ENCODE measurements at regions not wholly inside any gene's neighbourhood (a gene's known extent, or its start where the extent isn't known, plus 50 kb on each side); places are given as distances from the start of the nearest gene placed in this dataset.

DNA sequence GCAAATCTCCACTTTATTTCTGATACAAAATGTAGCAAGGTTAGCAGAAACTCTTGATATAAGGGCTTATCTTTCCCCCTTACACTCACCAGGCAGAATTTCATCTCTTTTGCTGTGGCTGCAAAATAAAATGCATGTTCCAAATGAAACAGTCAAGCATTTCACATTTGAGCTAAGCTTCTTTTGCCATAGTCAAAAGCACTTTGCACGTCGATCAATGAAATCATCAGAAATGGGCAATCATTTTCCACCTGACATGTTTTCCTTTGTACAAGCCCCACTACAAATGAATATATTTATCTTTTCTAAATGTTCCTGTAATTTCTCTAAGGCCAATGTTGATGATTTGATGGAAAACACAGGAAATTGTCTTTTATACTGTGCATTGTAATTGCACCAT, 178.4 kb downstream of the ANKRD50 start:
- Histone ChIP-seq H3F3A (ENCODE audit: insufficient read depth) (0 out of 2 replicates have a peak, but pooled peaks cover 3% of the 10 kb centered on the region), H3K36me3 (ENCODE audit: low read depth) (no peaks in the 10 kb centered on the region), H3K4me3 (no peak overlapping the region), H2AFZ (no peak overlapping the region), H3K9me3 (ENCODE audit: low read depth) (no peaks in the 10 kb centered on the region), H3K79me2 (ENCODE audit: insufficient read depth) (no peaks in the 10 kb centered on the region), H3K27me3 (replicated peaks; ENCODE audit: insufficient read depth) (no peaks in the 10 kb centered on the region), H3K27ac (no peak overlapping the region), H3K9me2 (ENCODE audit: insufficient read depth) (no peaks in the 10 kb centered on the region), H4K20me1 (ENCODE audit: insufficient read depth) (no peaks in the 10 kb centered on the region), H3K4me1 (ENCODE audit: insufficient read depth) (0 out of 2 replicates have a peak, but pooled peaks cover 4% of the 10 kb centered on the region), H3K9ac (no peak overlapping the region), H3K4me2 (ENCODE audit: unreplicated experiment) (no peak overlapping the region)
- TF ChIP-seq EZH2phosphoT487 (IDR thresholded peaks at IDR 0.05; ENCODE audit: insufficient read depth, low read depth) (no peak), EZH2 (IDR thresholded peaks at IDR 0.05; ENCODE audit: insufficient read depth, poor library complexity, severe bottlenecking) (no peak)
- in situ Hi-C loops (cut with MboI), result no loop called here
- no peak for DNase-seq
- WGBS, 2 experiments (ENCODE audit: low coverage in 1 of 2, low lambda C conversion rate in 2 of 2, missing lambda C conversion rate in 2 of 2), result 90 to 93% methylated on average over 2 of the region's 2 CpGs

DNA sequence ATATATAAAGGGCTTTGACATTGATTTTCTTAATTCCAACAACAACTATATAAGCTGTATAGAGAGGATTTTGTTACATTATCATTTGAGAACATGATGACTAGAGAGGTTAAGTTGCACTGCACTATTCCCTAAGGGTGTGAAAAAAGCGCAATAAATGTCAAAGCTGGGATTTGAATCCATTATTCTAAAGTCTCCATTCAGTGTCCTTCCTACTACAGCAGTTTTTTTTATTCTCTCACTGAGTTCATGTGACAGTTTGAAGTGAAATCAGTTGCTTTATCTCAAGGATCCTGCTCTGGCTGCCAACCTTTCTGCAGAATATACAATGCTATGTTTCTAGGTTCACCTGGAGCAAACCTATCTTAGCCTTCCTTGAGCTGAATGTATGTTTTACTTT, 177.5 kb downstream of the ANKRD50 start:
- no peak overlapping the region for H3K4me2 ChIP-seq (ENCODE audit: unreplicated experiment)
- no peaks in the 10 kb centered on the region for H3K27me3 ChIP-seq (replicated peaks; ENCODE audit: insufficient read depth)
- no peaks in the 10 kb centered on the region for H4K20me1 ChIP-seq (ENCODE audit: insufficient read depth)
- no peak for DNase-seq
- H3K9me3 ChIP-seq (ENCODE audit: low read depth), result no peaks in the 10 kb centered on the region
- H2AFZ ChIP-seq, result no peak overlapping the region
- no peak overlapping the region for H3K4me3 ChIP-seq
- H3K4me1 ChIP-seq (ENCODE audit: insufficient read depth), result 0 out of 2 replicates have a peak, but pooled peaks cover 4% of the 10 kb centered on the region
- 0 out of 2 replicates have a peak, but pooled peaks cover 2% of the 10 kb centered on the region for H3F3A ChIP-seq (ENCODE audit: insufficient read depth)
- no peaks in the 10 kb centered on the region for H3K79me2 ChIP-seq (ENCODE audit: insufficient read depth)
- TF ChIP-seq EZH2 (IDR thresholded peaks at IDR 0.05; ENCODE audit: insufficient read depth, poor library complexity, severe bottlenecking), result no peak
- no peak for TF ChIP-seq EZH2phosphoT487 (IDR thresholded peaks at IDR 0.05; ENCODE audit: insufficient read depth, low read depth)
- no peak overlapping the region for H3K27ac ChIP-seq
- H3K36me3 ChIP-seq (ENCODE audit: low read depth), result no peaks in the 10 kb centered on the region
- no peak overlapping the region for H3K9ac ChIP-seq
- no peaks in the 10 kb centered on the region for H3K9me2 ChIP-seq (ENCODE audit: insufficient read depth)
- 100% methylated on average over 1 of the region's 1 CpG for WGBS, 2 experiments (ENCODE audit: low coverage in 1 of 2, low lambda C conversion rate in 2 of 2, missing lambda C conversion rate in 2 of 2)
- in situ Hi-C loops (cut with MboI), result no loop called here

DNA sequence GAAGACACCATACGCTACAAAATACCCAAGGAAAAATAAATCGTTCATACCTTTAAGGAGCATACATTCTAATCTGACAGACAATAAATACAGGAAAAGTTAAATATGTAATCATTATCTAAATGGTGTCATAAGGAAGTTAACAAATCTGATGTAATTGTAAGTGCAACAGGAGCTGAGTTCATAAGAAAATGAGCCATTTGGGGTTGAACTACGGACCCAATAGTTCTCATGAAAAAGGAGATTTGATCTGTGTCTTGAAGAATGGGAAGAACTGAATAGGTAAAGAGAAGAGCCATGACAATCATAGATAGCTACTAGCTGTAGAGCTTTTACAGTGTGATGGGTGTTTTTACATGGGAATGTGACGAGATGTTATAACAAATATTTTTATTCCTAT, 175.6 kb downstream of the ANKRD50 start:
- Histone ChIP-seq H4K20me1 (ENCODE audit: insufficient read depth) (no peaks in the 10 kb centered on the region), H3K36me3 (ENCODE audit: low read depth) (no peaks in the 10 kb centered on the region), H3K4me3 (no peak overlapping the region), H3K4me2 (ENCODE audit: unreplicated experiment) (no peak overlapping the region), H3K79me2 (ENCODE audit: insufficient read depth) (no peaks in the 10 kb centered on the region), H3F3A (ENCODE audit: insufficient read depth) (no peaks in the 10 kb centered on the region), H3K27ac (no peak overlapping the region), H3K9me2 (ENCODE audit: insufficient read depth) (no peaks in the 10 kb centered on the region), H2AFZ (no peak overlapping the region), H3K4me1 (ENCODE audit: insufficient read depth) (no peaks in the 10 kb centered on the region), H3K27me3 (replicated peaks; ENCODE audit: insufficient read depth) (no peaks in the 10 kb centered on the region), H3K9me3 (ENCODE audit: low read depth) (no peaks in the 10 kb centered on the region), H3K9ac (no peak overlapping the region)
- TF ChIP-seq EZH2phosphoT487 (IDR thresholded peaks at IDR 0.05; ENCODE audit: insufficient read depth, low read depth), result no peak
- TF ChIP-seq EZH2 (IDR thresholded peaks at IDR 0.05; ENCODE audit: insufficient read depth, poor library complexity, severe bottlenecking), result no peak
- no peak for DNase-seq
- 95 to 96% methylated on average over 4 of the region's 4 CpGs for WGBS, 2 experiments (ENCODE audit: low coverage in 1 of 2, low lambda C conversion rate in 2 of 2, missing lambda C conversion rate in 2 of 2)
- in situ Hi-C loops (cut with MboI), result no loop called here

DNA sequence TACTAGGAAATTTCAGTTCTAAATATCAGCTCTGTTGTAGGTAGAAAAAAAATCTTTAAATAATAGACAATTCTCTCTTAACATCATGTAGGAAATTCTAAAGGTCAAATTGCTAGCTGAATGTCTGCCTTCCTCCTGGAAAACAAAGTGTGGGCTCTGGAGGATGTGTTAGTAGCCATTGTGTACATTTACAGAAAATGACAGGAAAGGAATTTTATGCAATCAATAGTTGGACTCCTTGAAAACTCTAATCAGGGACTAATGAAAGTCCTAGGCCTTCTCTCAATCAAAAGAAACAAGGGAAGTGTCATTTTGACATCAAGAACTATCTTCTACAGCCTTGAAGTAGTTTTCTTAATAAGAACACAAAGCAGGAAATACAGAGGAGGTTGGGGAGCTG, 174.6 kb downstream of the ANKRD50 start:
- no peak overlapping the region for H3K4me3 ChIP-seq
- no peak overlapping the region for H3K9ac ChIP-seq
- H3K79me2 ChIP-seq (ENCODE audit: insufficient read depth), result no peaks in the 10 kb centered on the region
- H3K36me3 ChIP-seq (ENCODE audit: low read depth), result no peaks in the 10 kb centered on the region
- no peaks in the 10 kb centered on the region for H3K27me3 ChIP-seq (replicated peaks; ENCODE audit: insufficient read depth)
- H2AFZ ChIP-seq, result no peak overlapping the region
- H3F3A ChIP-seq (ENCODE audit: insufficient read depth), result no peaks in the 10 kb centered on the region
- H4K20me1 ChIP-seq (ENCODE audit: insufficient read depth), result no peaks in the 10 kb centered on the region
- DNase-seq, result no peak
- no peak for TF ChIP-seq EZH2 (IDR thresholded peaks at IDR 0.05; ENCODE audit: insufficient read depth, poor library complexity, severe bottlenecking)
- TF ChIP-seq EZH2phosphoT487 (IDR thresholded peaks at IDR 0.05; ENCODE audit: insufficient read depth, low read depth), result no peak
- no peak overlapping the region for H3K4me2 ChIP-seq (ENCODE audit: unreplicated experiment)
- H3K27ac ChIP-seq, result no peak overlapping the region
- H3K4me1 ChIP-seq (ENCODE audit: insufficient read depth), result no peaks in the 10 kb centered on the region
- no peaks in the 10 kb centered on the region for H3K9me2 ChIP-seq (ENCODE audit: insufficient read depth)
- H3K9me3 ChIP-seq (ENCODE audit: low read depth), result no peaks in the 10 kb centered on the region
- in situ Hi-C loops (cut with MboI), result no loop called here

DNA sequence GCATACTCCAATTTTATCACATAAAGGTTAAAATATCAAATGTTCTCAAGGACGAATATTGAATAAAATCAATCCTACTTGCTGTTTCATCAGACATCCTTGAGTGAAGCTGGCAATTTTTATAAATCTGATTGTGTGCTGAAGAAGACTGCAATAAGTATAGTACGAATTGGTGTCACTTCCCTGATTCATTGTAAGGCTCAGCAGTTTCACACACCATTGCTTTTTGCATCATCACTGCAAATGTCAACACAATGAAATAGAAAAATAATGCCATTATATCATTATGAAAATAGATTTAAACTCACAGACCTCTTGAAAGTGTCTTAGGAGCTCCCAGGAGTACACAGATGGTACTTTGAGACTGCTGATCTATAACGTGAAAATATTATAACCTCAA, 172.5 kb downstream of the ANKRD50 start:
- H3F3A ChIP-seq (ENCODE audit: insufficient read depth), result no peaks in the 10 kb centered on the region
- no peaks in the 10 kb centered on the region for H3K9me2 ChIP-seq (ENCODE audit: insufficient read depth)
- H3K36me3 ChIP-seq (ENCODE audit: low read depth), result no peaks in the 10 kb centered on the region
- DNase-seq, result no peak
- no peak overlapping the region for H3K27ac ChIP-seq
- H4K20me1 ChIP-seq (ENCODE audit: insufficient read depth), result no peaks in the 10 kb centered on the region
- H3K4me1 ChIP-seq (ENCODE audit: insufficient read depth), result no peaks in the 10 kb centered on the region
- H3K4me3 ChIP-seq, result no peak overlapping the region
- in situ Hi-C loops (cut with MboI), result no loop called here
- no peaks in the 10 kb centered on the region for H3K27me3 ChIP-seq (replicated peaks; ENCODE audit: insufficient read depth)
- no peak overlapping the region for H3K4me2 ChIP-seq (ENCODE audit: unreplicated experiment)
- no peak overlapping the region for H3K9ac ChIP-seq
- no peaks in the 10 kb centered on the region for H3K79me2 ChIP-seq (ENCODE audit: insufficient read depth)
- H3K9me3 ChIP-seq (ENCODE audit: low read depth), result no peaks in the 10 kb centered on the region
- H2AFZ ChIP-seq, result no peak overlapping the region
- WGBS, 2 experiments (ENCODE audit: low coverage in 1 of 2, low lambda C conversion rate in 2 of 2, missing lambda C conversion rate in 2 of 2), result 89 to 90% methylated on average over 3 of the region's 3 CpGs
- TF ChIP-seq EZH2phosphoT487 (IDR thresholded peaks at IDR 0.05; ENCODE audit: insufficient read depth, low read depth), result no peak
- TF ChIP-seq EZH2 (IDR thresholded peaks at IDR 0.05; ENCODE audit: insufficient read depth, poor library complexity, severe bottlenecking), result no peak
